ENCODE measurements at regions not wholly inside any gene's neighbourhood (a gene's known extent, or its start where the extent isn't known, plus 50 kb on each side); places are given as distances from the start of the nearest gene placed in this dataset.

DNA sequence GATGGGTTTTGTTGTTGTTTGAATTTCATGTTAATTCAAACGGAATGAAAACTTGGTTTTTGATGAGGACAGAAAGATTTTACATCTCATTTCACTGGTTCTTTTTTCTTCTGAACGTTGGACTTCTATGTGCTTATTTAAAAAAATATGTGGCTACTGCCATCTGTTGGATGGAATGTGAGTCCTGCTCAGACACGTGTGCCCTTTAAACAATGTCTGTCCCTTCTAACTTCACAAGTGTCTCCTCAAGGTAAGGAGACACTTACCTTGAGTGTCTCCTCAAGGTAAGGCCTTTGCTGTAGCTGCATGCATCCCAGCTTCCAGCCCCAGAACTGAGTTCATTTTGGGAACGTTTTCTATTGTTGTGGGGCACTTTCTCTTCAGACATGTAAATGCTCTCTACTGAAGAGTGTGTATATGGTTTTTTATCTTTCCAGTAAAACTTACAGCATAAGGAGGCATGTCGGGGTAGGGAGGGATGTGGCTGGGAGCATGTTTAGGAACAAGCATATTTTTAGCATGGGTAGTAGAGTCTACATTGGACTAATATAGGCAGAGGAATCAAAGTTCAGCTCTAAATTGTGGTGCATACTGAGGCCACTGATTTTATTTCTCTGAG lies 63.1 kb upstream of the UBE3A start:
- peak; percentile 46 for DNase-seq

DNA sequence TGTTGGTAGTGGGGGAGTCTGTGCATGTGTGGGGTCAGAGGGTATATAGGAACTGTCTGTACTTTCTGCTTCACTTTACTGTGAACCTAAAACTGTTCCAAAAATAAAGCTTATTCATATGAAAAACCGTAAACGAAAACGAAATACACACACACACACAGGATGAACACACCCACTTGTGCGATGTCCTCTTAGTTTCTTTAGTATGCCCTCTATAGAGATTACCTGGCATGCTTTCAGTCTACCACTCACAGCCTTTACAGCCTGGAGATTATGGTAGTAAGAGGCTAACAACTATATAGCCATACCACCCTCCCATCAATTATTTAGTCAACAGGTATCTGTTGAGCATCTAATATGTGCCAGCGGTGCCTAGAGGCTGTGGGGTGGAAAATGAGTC lies 60.0 kb upstream of the UBE3A start:
- DNase-seq = no peak

DNA sequence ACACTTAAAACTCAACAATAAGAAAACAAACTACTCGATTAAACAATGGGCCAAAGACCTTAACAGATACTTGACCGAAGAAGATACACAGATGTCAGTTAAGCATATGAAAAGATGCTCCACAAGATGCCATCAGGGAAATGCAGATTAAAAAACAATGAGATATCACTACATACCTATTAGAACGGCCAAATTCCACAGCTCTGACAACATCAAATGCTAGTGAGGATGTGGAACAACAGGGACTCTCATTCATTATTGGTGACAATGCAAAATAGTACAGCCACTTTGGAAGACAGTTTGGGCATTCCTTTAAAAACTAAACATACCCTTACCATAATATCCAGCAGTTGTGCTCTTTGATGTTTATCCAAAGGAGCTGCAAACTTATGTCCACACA lies 59.1 kb upstream of the UBE3A start:
- DNase-seq = no peak

DNA sequence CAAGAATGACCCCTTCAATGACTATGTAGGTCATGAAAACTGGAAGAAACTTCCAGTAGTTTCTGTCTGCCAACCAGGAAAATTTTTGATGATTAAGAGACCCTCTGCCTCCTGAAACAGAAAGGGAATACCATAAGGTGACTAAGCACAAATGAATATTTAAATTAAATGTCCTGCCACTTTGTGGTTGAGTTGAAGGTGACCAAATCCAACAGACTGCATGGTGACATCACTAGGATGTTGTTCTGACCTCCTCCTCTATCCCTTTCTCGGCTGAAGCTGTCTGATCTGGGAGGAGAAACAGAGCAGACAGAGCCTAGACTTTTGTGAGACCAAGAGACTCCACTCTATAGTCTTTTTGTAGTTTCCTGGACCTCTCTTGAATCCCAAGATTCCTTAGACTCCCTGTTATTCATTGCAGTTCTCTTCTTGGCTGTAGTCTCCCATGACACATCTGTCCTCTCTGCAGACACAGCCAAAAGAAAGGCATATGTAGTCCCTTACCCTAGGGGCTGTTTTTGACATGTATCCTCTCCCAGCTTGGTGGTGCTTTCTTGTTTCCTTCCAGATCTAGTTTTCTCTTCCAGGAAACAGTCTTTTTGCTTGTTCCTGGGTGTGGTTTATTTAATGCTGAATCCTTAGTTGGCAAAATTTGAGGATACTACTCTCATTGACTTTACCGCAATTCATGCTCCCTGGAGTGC lies 55.2 kb upstream of the UBE3A start:
- no peak for DNase-seq

DNA sequence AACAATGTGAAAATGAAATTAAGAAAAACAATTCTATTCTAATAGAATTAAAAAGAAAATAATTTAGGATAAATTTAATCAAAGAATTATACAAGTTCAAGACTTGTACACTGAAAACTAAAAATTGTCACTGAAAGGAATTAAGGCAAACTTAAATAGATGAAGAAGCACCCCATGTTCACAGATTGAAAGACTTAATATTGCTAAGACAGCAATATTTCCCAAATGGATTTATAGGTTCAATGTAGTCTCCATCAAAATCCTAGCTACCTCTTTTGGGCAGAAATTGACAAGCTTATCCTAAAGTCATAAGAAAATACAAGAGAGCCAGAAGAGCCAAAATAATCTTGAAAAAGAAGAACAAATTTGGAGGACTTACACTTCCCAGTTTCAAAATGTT lies 53.5 kb upstream of the UBE3A start:
- no peak for DNase-seq

Measured in dermis blood vessel endothelial cell (primary cell).